Umbilical cord (tissue), 1 donor: ENCODE measurements at regions not wholly inside any gene's neighbourhood (a gene's known extent, or its start where the extent isn't known, plus 50 kb on each side); places are given as distances from the start of the nearest gene placed in this dataset.

Source experiments
- DNase-seq: peaks from one replicate; pipeline ENCODE4 v3.0.0-alpha.2; 2015; ENCODE audit warnings: low spot score

DNA sequence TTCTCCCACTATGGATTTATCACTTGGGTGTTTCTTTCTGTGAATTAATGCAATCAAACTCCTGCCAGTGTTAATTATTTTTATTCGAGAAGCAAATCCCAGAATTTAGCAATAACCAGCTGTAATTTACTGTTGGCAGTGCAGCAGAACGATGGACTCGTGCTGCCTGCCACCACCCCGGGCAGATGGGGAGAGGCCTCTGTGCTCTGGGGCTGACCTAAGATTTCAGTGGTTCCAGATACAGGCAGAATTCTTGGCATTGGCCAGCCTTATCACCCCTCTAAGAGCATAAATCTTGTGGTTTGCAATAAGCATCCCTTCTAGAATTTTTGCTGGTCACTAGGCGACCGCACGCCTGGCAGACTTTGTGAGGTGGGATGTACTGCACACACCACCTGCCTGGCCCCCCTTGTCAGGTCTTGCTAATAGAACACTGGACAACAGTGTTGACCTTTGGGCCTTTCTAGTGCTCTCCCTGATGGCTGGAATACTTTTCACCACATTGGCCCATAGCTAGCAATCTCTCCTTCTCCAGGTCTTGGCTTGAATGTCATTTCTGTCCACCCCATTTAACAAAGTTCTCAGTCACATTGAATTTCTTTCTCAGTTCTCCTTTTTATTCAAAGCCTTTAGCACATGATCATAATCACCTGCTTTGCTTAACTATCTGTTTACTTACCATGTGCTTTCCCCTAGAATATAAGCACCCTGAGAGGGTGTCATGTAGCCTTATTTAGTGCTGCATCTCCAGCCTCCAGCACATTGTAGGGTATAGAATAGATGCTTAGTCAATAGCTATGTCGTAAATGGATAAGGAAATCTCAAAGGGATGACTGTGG, 122.1 kb upstream of the DYNLRB2 start:
- DNase-seq = no peak

GRCh38 chr16:80417706-80418271, 123.0 kb upstream of the DYNLRB2 start:
- DNase-seq = no peak

DNA sequence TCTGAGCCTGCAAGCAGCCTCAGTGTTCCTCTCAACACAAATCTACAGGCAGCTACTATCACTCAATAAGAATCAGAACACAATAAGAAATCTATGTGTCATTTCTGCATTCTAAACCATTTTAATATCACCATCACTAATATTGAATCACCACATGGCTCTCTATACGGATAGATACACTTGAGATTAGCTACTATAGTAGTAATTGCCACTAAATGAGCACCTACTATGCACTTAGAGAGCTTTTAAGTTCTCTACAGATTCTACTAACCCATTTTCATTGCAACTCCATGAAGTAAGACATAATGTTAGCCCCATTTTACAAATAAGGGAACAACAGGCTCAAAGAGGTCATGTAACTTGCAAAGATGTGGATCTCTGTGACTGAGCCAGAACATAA, 132.8 kb upstream of the DYNLRB2 start:
- no peak for DNase-seq

GRCh38 chr16:80407265-80407987, 133.4 kb upstream of the DYNLRB2 start:
- DNase-seq = no peak

- DNase-seq = no peak
These were observed 135.9 kb upstream of the DYNLRB2 start for GRCh38 chr16:80404847-80405246.

DNA sequence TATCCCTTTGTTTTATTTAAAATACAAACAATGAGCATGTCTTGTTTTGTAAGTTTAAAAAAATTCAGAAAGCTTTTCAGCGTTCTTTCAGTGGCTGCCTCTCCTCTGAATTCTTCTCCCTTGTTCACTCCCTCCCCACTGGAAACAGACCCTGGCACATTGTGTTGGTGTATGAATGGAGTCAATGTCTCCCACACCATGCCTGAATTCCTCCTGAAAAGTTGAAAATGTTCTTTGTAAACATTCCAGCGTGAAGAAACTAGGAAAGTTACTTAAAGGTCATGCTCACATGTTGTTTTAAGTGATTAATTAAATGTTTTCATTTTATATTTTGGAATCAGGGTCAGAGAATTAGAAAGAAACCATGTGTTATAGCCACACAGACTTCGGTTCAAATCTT, 136.9 kb upstream of the DYNLRB2 start:
- no peak for DNase-seq

GRCh38 chr16:80390871-80391489, 149.8 kb upstream of the DYNLRB2 start:
- DNase-seq = no peak

GRCh38 chr16:80390046-80390445, 150.7 kb upstream of the DYNLRB2 start:
- DNase-seq = no peak

- DNase-seq = no peak
These were observed 151.5 kb upstream of the DYNLRB2 start for GRCh38 chr16:80389338-80389737.

DNA sequence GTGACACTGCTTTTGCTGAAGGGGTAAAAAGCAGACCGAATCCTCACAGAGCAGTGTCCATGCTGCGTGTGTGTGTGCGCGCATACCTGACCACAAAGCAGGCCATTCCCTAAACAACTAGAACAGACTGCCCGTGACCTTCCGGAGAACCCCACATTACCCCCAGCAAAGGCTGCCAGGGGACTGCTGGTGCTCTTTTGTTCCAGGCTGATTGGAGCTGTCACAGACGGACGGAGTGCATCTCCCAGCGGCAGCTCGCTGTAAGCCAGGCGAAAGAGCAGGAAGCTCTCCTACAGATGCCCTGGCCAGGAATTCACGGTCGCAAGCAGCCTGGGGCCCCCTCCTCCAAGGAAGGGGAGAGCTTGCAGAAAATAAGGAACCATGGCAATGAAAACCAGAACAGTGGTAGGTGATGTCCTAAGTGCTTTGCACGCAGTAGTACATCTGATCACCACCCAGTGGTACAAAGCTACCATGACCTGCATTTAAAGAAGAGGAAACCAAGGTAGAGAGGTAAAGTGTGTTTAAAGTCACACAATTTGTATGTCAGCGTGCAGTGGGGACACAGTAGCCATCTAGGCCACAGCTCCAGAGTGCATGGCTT, 153.4 kb upstream of the DYNLRB2 start:
- DNase-seq = peak; percentile 11

GRCh38 chr16:80384862-80385261, 155.9 kb upstream of the DYNLRB2 start:
- DNase-seq = no peak

DNA sequence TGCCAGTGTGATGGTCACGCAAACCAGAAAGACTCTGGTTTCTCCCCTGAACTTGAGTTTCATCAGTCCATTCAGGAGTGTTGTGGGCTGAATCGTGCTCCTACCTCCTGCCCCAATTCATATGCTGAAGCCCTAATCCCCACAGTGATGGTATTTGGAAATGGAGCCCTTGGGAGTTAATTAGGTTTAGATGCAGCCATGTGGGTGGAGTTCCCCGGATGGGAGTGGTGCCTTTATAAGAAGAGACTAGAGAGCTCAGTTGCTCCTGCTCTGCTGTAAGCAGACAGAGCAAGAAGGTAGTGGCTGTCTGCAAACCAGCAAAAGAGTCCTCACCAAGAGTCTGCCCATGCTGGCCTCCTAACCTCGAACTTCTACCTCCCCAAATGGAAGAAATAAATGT, 160.3 kb upstream of the DYNLRB2 start:
- no peak for DNase-seq

DNA sequence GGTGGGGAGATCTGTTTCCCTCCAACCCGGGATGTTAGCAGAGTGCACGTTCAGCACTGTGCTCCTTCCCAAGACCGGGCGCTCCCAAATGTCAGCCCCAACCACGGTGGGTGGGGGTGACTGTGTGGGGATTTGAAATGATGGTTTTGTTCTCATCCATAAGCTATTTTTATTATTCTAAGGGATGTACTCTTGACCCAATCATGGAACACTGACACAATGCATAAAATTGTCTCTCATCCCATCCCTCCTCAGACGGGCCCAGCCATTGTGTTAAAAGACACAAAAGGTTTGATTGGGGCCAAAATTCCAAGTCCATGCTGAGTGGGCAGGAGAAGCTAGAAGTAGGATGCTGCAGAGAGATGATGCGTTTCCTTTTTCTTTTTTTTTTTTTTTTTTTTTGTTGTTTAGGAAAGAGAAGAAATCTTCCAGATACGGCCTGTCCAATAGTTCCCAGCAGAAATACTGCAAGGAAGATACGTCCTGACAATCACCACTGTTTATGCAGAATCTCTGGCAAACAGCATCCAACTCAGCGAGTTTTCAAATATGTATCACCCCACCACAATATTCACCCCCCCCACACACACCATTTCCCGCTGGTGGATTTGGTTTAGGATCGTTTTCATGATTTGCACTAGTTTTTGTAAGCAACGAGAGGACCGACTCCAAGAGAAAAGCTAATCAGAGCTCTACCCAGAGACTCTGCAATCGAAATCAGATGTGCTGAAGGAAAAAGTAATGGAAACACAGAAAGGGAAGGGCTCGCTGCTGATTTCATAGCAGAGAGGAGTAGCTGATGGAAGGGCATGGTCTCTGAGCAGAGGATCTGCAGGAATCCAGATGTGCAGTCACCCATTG, 163.5 kb upstream of the DYNLRB2 start:
- DNase-seq = peak; percentile 9

DNA sequence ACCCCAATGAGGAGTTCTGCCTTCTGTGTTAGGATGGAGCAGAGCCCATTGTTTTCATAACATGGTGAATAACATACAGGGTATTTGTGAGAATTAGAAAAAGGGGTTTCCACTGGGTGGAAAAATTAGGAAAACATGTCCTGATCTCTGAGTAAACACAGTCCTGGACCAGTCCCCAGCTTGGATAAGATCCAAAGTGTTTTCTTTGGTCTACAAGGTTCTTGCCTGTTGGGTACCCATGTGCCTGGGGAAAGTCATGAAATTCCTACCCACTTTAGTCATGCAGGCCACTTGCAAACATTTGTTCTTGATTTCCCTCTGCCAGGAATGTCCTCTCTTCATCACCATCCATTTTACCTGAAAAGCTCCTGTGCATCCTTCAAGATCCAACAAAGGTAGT, 164.8 kb upstream of the DYNLRB2 start:
- no peak for DNase-seq

DNA sequence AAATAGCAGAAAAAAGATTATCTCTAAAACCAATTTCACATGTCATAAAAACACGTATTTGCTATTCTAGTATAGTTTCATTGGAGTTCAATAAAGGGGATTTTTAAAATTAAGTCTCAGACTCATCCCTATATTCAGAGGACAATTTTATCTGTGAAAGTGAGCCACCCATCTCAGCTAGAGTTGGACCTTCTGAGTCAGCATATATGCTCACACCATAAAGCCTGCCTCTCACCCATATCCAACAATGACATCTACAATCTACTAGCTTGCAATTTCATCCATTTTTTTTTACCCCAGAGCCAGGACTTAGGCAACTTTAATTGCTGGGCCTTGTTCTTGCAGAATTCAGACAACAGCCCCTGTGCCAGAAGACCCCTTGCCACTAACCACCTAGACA, 165.3 kb upstream of the DYNLRB2 start:
- DNase-seq = no peak

GRCh38 chr16:80372341-80372740, 168.5 kb upstream of the DYNLRB2 start:
- no peak for DNase-seq

DNA sequence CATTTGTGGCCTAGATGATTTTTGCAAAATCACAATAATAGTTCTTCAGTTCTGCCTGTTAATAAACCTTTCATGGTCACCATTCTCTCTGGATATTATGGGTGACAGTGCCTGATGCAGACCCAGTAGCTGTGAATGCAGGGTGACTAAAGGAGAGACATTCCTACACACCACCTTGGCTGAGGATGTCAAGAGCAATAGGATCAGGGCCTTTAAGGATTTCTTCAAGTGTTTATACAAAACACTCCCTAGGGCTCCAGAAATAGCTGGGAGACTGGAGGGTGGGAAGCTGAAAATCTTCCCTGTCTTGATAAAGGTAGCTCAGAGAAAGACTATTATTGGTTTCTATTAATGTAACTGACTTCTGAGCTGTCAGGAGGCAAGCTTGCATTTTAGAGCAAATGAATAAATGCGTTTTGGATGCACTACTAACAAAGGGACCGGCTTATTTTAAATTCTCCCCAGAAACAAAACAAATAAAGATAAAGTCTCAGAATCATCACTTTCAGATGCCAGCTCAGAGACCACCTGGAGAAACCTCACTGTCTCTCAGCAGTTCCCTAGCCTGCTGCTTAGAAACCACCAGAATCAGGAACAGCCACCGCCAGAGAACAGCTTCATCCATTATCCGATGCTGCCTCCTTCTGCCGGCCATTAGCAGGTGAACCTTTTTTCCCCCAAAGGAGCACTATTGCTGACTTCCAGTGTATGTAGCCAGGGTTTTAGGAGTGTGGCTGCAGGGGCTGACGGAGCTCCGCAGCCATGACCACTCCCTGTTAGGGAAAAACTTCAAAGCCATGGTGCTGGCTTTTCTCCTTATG, 171.4 kb upstream of the DYNLRB2 start:
- DNase-seq = peak; percentile 71

DNA sequence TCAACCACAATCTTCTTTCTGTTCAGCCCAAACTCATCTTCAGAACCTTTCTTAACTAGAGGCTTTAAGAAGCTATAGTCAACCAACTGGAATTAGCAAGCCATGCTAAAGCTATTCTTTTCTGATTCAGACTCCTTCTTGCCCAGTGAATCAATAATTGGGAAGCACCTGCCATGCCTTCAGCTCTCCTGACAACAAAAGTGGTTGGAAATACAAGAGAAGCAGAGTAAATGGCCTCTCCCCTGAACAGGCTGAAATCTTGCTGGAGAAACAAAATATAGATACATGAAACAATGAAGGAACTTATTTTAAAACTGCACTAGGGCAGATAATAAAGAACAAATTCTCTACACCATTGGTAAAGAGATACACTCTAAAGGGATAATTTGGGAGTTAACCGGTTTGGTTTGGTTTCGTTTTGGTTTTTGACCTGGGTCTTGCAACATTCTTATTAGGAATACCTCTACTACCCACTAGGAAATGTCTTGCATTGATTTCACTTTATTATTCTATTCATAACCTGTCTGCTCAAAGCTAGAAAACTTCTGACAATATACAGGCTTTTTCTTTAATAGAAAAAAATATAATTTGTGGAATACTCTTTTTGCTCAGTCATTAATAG, 173.6 kb upstream of the DYNLRB2 start:
- DNase-seq = no peak

DNA sequence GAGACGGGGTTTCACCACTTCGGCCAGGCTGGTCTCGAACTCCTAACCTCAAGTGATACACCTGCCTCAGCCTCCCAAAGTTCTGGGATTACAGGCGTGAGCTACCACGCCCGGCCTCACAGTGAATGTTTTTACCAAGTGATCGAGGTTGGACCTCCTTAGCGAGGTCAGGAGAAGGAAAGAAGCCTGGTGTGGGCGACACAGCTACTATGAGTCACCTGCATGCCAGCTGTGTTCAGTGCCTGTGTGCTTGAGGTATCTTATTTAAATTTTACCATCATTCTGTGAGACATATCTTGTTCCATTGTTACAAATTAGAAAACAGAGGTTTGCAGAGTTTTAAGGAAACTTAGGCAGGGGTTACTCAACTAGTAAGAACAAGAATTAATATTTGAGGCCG, 174.8 kb upstream of the DYNLRB2 start:
- no peak for DNase-seq

- no peak for DNase-seq
These were observed 178.0 kb upstream of the DYNLRB2 start for GRCh38 chr16:80362816-80363215.
